Astrocyte (in vitro differentiated cells and primary cell): ENCODE measurements at regions not wholly inside any gene's neighbourhood (a gene's known extent, or its start where the extent isn't known, plus 50 kb on each side); places are given as distances from the start of the nearest gene placed in this dataset.

ENCODE experiments used
- EZH2 ChIP-seq: IDR thresholded peaks from 2 replicates; pipeline ENCODE4 v1.6.1; 2012; ENCODE audit warnings: mild to moderate bottlenecking, low read length, inconsistent platforms; ENCODE audit not compliant: insufficient read depth
- TF ChIP-seq, protein P1 (sequence below): IDR thresholded peaks from 2 replicates; pipeline ENCODE4 v1.5.1; 2011; ENCODE audit warnings: low read depth, mild to moderate bottlenecking, inconsistent platforms, low read length, moderate library complexity; ENCODE audit not compliant: insufficient read depth

DNA sequence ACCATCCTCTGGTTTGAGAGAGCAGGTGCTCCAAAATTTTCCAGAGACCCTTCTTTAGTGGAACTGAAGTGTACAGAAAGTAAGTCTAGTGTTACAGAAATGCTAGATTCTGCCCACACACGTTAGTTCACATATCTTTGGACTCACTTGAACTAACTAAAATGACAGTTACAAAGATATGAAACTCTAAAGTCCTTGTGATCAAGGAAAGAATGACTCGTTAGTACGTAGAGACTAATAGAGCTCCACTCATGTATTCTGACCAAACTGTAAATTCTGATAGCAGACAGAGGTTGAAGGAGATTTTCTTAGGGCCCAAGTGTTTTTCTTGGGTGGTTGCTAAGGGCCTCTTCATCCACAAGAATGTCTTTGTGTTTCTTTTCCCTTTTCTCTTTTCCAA lies 491.5 kb upstream of the B3GALT2 start:
- no peak for TF ChIP-seq EZH2
- TF ChIP-seq, protein P1, sequence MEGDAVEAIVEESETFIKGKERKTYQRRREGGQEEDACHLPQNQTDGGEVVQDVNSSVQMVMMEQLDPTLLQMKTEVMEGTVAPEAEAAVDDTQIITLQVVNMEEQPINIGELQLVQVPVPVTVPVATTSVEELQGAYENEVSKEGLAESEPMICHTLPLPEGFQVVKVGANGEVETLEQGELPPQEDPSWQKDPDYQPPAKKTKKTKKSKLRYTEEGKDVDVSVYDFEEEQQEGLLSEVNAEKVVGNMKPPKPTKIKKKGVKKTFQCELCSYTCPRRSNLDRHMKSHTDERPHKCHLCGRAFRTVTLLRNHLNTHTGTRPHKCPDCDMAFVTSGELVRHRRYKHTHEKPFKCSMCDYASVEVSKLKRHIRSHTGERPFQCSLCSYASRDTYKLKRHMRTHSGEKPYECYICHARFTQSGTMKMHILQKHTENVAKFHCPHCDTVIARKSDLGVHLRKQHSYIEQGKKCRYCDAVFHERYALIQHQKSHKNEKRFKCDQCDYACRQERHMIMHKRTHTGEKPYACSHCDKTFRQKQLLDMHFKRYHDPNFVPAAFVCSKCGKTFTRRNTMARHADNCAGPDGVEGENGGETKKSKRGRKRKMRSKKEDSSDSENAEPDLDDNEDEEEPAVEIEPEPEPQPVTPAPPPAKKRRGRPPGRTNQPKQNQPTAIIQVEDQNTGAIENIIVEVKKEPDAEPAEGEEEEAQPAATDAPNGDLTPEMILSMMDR, result no peak
